Hematopoietic multipotent progenitor cell (in vitro differentiated cells): ENCODE measurements at regions not wholly inside any gene's neighbourhood (a gene's known extent, or its start where the extent isn't known, plus 50 kb on each side); places are given as distances from the start of the nearest gene placed in this dataset.

Experiments used
- DNase-seq, 3 donors: peaks; one replicate each; pipeline ENCODE4 v3.0.0-alpha.2; 2011 to 2015; ENCODE audit warnings: low read depth in 2 of 3, low spot score in 2 of 3

- no peak for DNase-seq
These were observed 64.4 kb upstream of the HRH1 start for GRCh38 chr3:11089931-11090330.

- DNase-seq = no peak
These were observed 63.7 kb upstream of the HRH1 start for GRCh38 chr3:11090551-11090950.

GRCh38 chr3:11091088-11091590, 63.2 kb upstream of the HRH1 start:
- no peak for DNase-seq

- DNase-seq = no peak
These were observed 62.5 kb upstream of the HRH1 start for GRCh38 chr3:11091791-11092190.

GRCh38 chr3:11093823-11094340, 60.4 kb upstream of the HRH1 start:
- DNase-seq = no peak

- DNase-seq = no peak
These were observed 58.4 kb upstream of the HRH1 start for GRCh38 chr3:11095932-11096265.

- DNase-seq = peak in 2 of 3 donors; percentile 68 to 76
These were observed 57.8 kb upstream of the HRH1 start for GRCh38 chr3:11096266-11097139.

GRCh38 chr3:11099306-11099705, 55.0 kb upstream of the HRH1 start:
- DNase-seq = no peak
